Mesothelial cell of epicardium (in vitro differentiated cells): ENCODE measurements at regions not wholly inside any gene's neighbourhood (a gene's known extent, or its start where the extent isn't known, plus 50 kb on each side); places are given as distances from the start of the nearest gene placed in this dataset.

Experiments used
- DNase-seq, 2 experiments: peaks; one replicate each; pipeline ENCODE4 v3.0.0; 2021; ENCODE audit warnings: low spot score in 2 of 2; ENCODE audit not compliant: unreplicated experiment in 2 of 2
- H3K27ac Mint-ChIP-seq: 2 replicates; pipeline ENCODE4 v1.8.0; 2021; ENCODE audit warnings: mixed read lengths
- H3K27me3 Mint-ChIP-seq: 2 replicates; pipeline ENCODE4 v1.8.0; 2021; ENCODE audit warnings: low read depth, mixed read lengths
- H3K36me3 Mint-ChIP-seq: 2 replicates; pipeline ENCODE4 v1.8.0; 2021; ENCODE audit warnings: mixed read lengths
- H3K4me1 Mint-ChIP-seq: 2 replicates; pipeline ENCODE4 v1.8.0; 2021; ENCODE audit warnings: mixed read lengths
- H3K4me3 Mint-ChIP-seq: 2 replicates; pipeline ENCODE4 v1.8.0; 2021; ENCODE audit warnings: mild to moderate bottlenecking, moderate library complexity, mixed read lengths
- H3K9me3 Mint-ChIP-seq: 2 replicates; pipeline ENCODE4 v1.8.0; 2021; ENCODE audit warnings: mixed read lengths
- CTCF ChIP-seq: fragments of 200-600 bp; sonication (generic); IDR thresholded peaks from one replicate; pipeline ENCODE4 v1.5.0; 2021; ENCODE audit warnings: antibody characterized with exemption; ENCODE audit not compliant: unreplicated experiment

GRCh38 chr7:66556177-66556548 is 72.5 kb upstream of the KCTD7 start:
- no peak overlapping the region for H3K27ac Mint-ChIP-seq
- H3K27me3 Mint-ChIP-seq = no peaks in the 10 kb centered on the region
- H3K36me3 Mint-ChIP-seq = peaks cover 19% of the 10 kb centered on the region
- DNase-seq = no peak
- no peak for TF ChIP-seq CTCF
- no peaks in the 10 kb centered on the region for H3K4me1 Mint-ChIP-seq
- H3K9me3 Mint-ChIP-seq = no peaks in the 10 kb centered on the region
- no peak overlapping the region for H3K4me3 Mint-ChIP-seq

- no peaks in the 10 kb centered on the region for H3K27me3 Mint-ChIP-seq
- H3K4me3 Mint-ChIP-seq = no peak overlapping the region
- H3K9me3 Mint-ChIP-seq = no peaks in the 10 kb centered on the region
- peaks cover 15% of the 10 kb centered on the region for H3K36me3 Mint-ChIP-seq
- TF ChIP-seq CTCF = no peak
- no peak overlapping the region for H3K27ac Mint-ChIP-seq
- DNase-seq = no peak
- H3K4me1 Mint-ChIP-seq = no peaks in the 10 kb centered on the region
Observed at GRCh38 chr7:66556549-66557213, 72.0 kb upstream of the KCTD7 start.

GRCh38 chr7:66557214-66558200 is 71.2 kb upstream of the KCTD7 start:
- DNase-seq = peak; percentile 59 to 85
- Mint-ChIP-seq H3K4me3 (no peak overlapping the region), H3K27ac (no peak overlapping the region), H3K36me3 (peaks cover 15% of the 10 kb centered on the region), H3K27me3 (no peaks in the 10 kb centered on the region), H3K9me3 (no peaks in the 10 kb centered on the region), H3K4me1 (no peaks in the 10 kb centered on the region)
- peak; percentile 95 for TF ChIP-seq CTCF

- no peak for DNase-seq
- Mint-ChIP-seq H3K27ac (no peak overlapping the region), H3K4me1 (no peaks in the 10 kb centered on the region), H3K27me3 (no peaks in the 10 kb centered on the region), H3K4me3 (no peak overlapping the region), H3K9me3 (no peaks in the 10 kb centered on the region), H3K36me3 (peaks cover 19% of the 10 kb centered on the region)
- TF ChIP-seq CTCF = no peak
Observed at GRCh38 chr7:66558201-66558641, 70.5 kb upstream of the KCTD7 start.

GRCh38 chr7:66558660-66559465 is 69.8 kb upstream of the KCTD7 start:
- H3K9me3 Mint-ChIP-seq = no peaks in the 10 kb centered on the region
- no peaks in the 10 kb centered on the region for H3K4me1 Mint-ChIP-seq
- peaks cover 18% of the 10 kb centered on the region for H3K36me3 Mint-ChIP-seq
- no peaks in the 10 kb centered on the region for H3K27me3 Mint-ChIP-seq
- DNase-seq = no peak
- no peak for TF ChIP-seq CTCF
- H3K27ac Mint-ChIP-seq = no peak overlapping the region
- H3K4me3 Mint-ChIP-seq = no peak overlapping the region
